ENCODE measurements at regions not wholly inside any gene's neighbourhood (a gene's known extent, or its start where the extent isn't known, plus 50 kb on each side); places are given as distances from the start of the nearest gene placed in this dataset.

DNA sequence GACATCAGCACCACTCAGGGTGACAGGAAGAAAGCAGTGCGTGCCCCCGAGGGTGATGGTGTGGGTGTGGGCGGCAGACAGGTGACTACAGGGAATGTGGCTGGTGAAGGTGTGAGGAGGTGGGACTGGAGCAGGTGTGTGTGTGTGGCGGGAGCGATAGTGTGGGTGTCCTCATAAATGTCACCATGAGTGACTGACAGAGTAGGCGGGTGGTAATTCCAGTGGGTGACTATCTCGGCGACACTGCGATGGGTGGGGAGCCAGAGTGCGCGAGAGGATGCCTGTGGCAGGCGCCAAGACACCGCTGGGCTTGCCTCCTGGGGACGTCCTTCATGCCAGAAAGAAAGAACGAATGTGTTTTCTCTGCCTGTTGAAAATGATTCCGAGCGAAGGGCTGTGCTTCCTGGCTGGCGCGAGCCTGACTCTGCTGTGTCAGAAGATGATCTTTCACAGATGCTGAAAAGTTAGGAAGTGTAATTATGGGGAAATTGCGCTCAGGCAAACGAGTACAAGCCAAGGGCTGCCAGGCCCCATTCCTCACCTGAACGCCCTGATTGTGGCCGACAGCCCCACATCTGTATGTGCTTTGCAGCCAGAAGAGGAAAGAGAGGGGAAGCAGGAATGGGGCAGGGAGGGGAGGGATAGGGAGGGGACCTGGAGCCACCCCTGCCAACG, 98.8 kb upstream of the CD82 start:
- Histone ChIP-seq H2AFZ (ENCODE audit: low read depth, low read length) (no peak overlapping the region), H3K9me3 (ENCODE audit: insufficient read depth, low read length) (no peaks in the 10 kb centered on the region), H3K4me3 (ENCODE audit: low read length) (no peak overlapping the region), H3K4me2 (ENCODE audit: low read length) (no peak overlapping the region), H3K9ac (ENCODE audit: low read length) (no peak overlapping the region), H4K20me1 (ENCODE audit: insufficient read depth, low read length) (no peaks in the 10 kb centered on the region), H3K36me3 (replicated peaks; ENCODE audit: low read depth, low read length) (no peaks in the 10 kb centered on the region), H3K79me2 (ENCODE audit: low read length) (no peaks in the 10 kb centered on the region), H3K27ac (ENCODE audit: low read length) (no peak overlapping the region), H3K27me3 (ENCODE audit: low read depth, low read length) (0 out of 2 replicates have a peak, but pooled peaks cover 1% of the 10 kb centered on the region), H3K4me1 (ENCODE audit: low read length) (no peaks in the 10 kb centered on the region)
- TF ChIP-seq, protein P1, sequence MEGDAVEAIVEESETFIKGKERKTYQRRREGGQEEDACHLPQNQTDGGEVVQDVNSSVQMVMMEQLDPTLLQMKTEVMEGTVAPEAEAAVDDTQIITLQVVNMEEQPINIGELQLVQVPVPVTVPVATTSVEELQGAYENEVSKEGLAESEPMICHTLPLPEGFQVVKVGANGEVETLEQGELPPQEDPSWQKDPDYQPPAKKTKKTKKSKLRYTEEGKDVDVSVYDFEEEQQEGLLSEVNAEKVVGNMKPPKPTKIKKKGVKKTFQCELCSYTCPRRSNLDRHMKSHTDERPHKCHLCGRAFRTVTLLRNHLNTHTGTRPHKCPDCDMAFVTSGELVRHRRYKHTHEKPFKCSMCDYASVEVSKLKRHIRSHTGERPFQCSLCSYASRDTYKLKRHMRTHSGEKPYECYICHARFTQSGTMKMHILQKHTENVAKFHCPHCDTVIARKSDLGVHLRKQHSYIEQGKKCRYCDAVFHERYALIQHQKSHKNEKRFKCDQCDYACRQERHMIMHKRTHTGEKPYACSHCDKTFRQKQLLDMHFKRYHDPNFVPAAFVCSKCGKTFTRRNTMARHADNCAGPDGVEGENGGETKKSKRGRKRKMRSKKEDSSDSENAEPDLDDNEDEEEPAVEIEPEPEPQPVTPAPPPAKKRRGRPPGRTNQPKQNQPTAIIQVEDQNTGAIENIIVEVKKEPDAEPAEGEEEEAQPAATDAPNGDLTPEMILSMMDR (IDR thresholded peaks at IDR 0.05; ENCODE audit: low read depth, low read length) = no peak
- TF ChIP-seq EZH2phosphoT487 (IDR thresholded peaks at IDR 0.05; ENCODE audit: low read depth) = no peak

DNA sequence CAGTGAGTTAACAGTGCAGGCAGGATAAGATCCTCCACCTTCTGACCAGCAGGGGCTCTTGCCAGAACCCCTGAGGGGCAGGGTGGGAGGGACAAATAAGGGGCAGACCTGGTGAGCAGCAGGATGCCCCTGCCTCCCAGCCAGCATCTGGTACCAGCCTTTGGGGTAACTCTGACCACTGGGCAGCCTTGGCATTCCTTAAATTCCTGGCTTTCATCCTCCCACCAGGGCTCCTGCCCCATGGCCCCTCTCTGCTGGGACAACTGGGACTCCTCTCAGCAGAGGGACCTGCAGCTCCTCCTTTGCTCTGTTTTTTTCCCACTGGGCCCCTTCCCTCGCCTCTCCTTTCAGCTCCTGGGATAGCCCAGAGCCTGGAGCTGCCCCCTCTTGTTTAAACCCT, 98.0 kb upstream of the CD82 start:
- H3K4me2 ChIP-seq (ENCODE audit: low read length) = no peak overlapping the region

DNA sequence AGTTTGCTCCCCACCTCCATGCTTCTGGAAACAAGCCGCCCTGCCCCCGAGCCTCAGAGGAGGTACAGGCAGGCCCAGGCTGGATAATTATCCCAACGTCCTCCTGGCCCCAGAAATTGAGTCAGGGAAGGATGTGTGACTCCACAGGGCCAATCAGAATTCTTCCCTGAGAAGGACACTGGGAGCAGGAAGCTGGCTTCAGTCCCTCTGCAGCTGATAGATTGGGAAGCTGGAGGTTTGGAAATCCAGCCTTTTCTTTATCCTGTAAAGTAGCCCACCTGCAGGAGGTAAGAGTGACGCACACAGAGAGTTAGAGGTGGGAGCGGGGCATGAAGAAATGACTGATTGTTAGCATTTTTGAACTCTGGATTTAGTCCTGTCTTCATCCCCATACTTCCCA, 97.5 kb upstream of the CD82 start:
- Histone ChIP-seq H3K9ac (ENCODE audit: low read length) (no peak overlapping the region), H3K4me3 (ENCODE audit: low read length) (no peak overlapping the region), H3K4me2 (ENCODE audit: low read length) (no peak overlapping the region), H4K20me1 (ENCODE audit: insufficient read depth, low read length) (no peaks in the 10 kb centered on the region), H3K4me1 (ENCODE audit: low read length) (no peaks in the 10 kb centered on the region), H3K27ac (ENCODE audit: low read length) (no peak overlapping the region), H3K79me2 (ENCODE audit: low read length) (no peaks in the 10 kb centered on the region), H2AFZ (ENCODE audit: low read depth, low read length) (no peak overlapping the region), H3K9me3 (ENCODE audit: insufficient read depth, low read length) (no peaks in the 10 kb centered on the region), H3K27me3 (ENCODE audit: low read depth, low read length) (peaks cover 2% of the 10 kb centered on the region; the same call in 1 of the 2 replicates), H3K36me3 (replicated peaks; ENCODE audit: low read depth, low read length) (no peaks in the 10 kb centered on the region)
- no peak for TF ChIP-seq EZH2phosphoT487 (IDR thresholded peaks at IDR 0.05; ENCODE audit: low read depth)
- TF ChIP-seq, protein P1 (IDR thresholded peaks at IDR 0.05; ENCODE audit: low read depth, low read length) = no peak

More for the DNA sequence above, 98.0 kb upstream of the CD82 start:
- no peaks in the 10 kb centered on the region for H4K20me1 ChIP-seq (ENCODE audit: insufficient read depth, low read length)
- H3K27me3 ChIP-seq (ENCODE audit: low read depth, low read length) = 0 out of 2 replicates have a peak, but pooled peaks cover 2% of the 10 kb centered on the region
- no peaks in the 10 kb centered on the region for H3K79me2 ChIP-seq (ENCODE audit: low read length)
- H2AFZ ChIP-seq (ENCODE audit: low read depth, low read length) = no peak overlapping the region
- H3K9me3 ChIP-seq (ENCODE audit: insufficient read depth, low read length) = no peaks in the 10 kb centered on the region
- no peaks in the 10 kb centered on the region for H3K4me1 ChIP-seq (ENCODE audit: low read length)
- no peak overlapping the region for H3K4me3 ChIP-seq (ENCODE audit: low read length)
- no peak overlapping the region for H3K27ac ChIP-seq (ENCODE audit: low read length)
- TF ChIP-seq, protein P1 (IDR thresholded peaks at IDR 0.05; ENCODE audit: low read depth, low read length) = no peak
- TF ChIP-seq EZH2phosphoT487 (IDR thresholded peaks at IDR 0.05; ENCODE audit: low read depth) = no peak
- no peaks in the 10 kb centered on the region for H3K36me3 ChIP-seq (replicated peaks; ENCODE audit: low read depth, low read length)
- H3K9ac ChIP-seq (ENCODE audit: low read length) = no peak overlapping the region

DNA sequence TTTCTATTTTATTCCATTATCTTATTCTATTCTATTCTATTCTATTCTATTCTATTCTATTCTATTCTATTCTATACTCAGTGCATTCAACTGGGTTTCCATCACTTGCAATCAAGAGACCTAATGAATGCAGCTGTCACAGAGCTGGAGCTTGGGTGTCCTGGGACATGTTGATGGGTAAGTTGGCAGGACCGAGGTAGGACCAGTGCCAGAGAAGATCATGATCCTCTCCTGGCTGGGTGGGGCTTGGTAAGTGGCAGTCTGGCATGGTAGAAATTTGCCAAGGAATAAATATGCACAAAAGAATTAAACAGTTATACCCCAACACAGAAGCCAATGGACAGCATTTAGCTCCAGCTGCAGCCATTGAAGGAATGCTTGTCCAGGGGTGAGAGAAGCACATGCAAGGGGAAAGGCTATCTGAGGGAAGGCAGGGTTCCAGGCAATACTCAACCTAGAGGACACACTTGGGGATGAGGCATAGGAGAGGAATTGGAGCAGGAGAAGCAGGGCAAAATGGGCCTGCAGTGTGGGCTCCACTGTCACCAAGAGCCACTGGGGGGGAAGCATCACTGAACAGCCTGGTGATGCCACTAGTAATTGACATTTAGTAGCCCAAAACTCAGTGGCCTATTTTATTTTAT, 97.0 kb upstream of the CD82 start:
- TF ChIP-seq EZH2phosphoT487 (IDR thresholded peaks at IDR 0.05; ENCODE audit: low read depth) = no peak
- TF ChIP-seq, protein P1 (IDR thresholded peaks at IDR 0.05; ENCODE audit: low read depth, low read length) = no peak

More for the DNA sequence above, 97.0 kb upstream of the CD82 start:
- Histone ChIP-seq H3K9me3 (ENCODE audit: insufficient read depth, low read length) (no peaks in the 10 kb centered on the region), H2AFZ (ENCODE audit: low read depth, low read length) (no peak overlapping the region), H3K79me2 (ENCODE audit: low read length) (no peaks in the 10 kb centered on the region), H3K4me3 (ENCODE audit: low read length) (no peak overlapping the region), H3K27me3 (ENCODE audit: low read depth, low read length) (peaks cover 2% of the 10 kb centered on the region; the same call in 1 of the 2 replicates), H4K20me1 (ENCODE audit: insufficient read depth, low read length) (no peaks in the 10 kb centered on the region), H3K4me2 (ENCODE audit: low read length) (no peak overlapping the region), H3K36me3 (replicated peaks; ENCODE audit: low read depth, low read length) (no peaks in the 10 kb centered on the region), H3K27ac (ENCODE audit: low read length) (no peak overlapping the region), H3K4me1 (ENCODE audit: low read length) (no peaks in the 10 kb centered on the region), H3K9ac (ENCODE audit: low read length) (no peak overlapping the region)

Data from OCI-LY3 (cell line).